DOHH2 (cell line): ENCODE measurements at regions not wholly inside any gene's neighbourhood (a gene's known extent, or its start where the extent isn't known, plus 50 kb on each side); places are given as distances from the start of the nearest gene placed in this dataset.

Source experiments
- H3F3A ChIP-seq: fragments of 200-600 bp; sonication (generic), shearing (Covaris generic); 2 replicates; pipeline ENCODE4 v1.6.0; 2016; ENCODE audit warnings: antibody characterized with exemption, mild to moderate bottlenecking; ENCODE audit not compliant: control insufficient read depth, insufficient read depth
- H3K27ac ChIP-seq: fragments of 200-600 bp; sonication (generic); 2 replicates; pipeline ENCODE4 v1.5.1; 2014; ENCODE audit warnings: low read depth, mild to moderate bottlenecking, low read length, moderate library complexity
- H3K27me3 ChIP-seq: fragments of 200-600 bp; sonication (generic); 2 replicates; pipeline ENCODE4 v1.6.1; 2014; ENCODE audit warnings: mild to moderate bottlenecking, low read length, mixed read lengths; ENCODE audit not compliant: control insufficient read depth
- H3K36me3 ChIP-seq: fragments of 200-600 bp; sonication (generic); 2 replicates; pipeline ENCODE4 v1.6.1; 2014; ENCODE audit warnings: mild to moderate bottlenecking, low read length, moderate library complexity, mixed read lengths; ENCODE audit not compliant: control insufficient read depth
- H3K4me1 ChIP-seq: fragments of 200-600 bp; sonication (generic); 2 replicates; pipeline ENCODE4 v1.6.1; 2014; ENCODE audit warnings: mild to moderate bottlenecking, low read length, mixed read lengths; ENCODE audit not compliant: control insufficient read depth
- H3K4me2 ChIP-seq: fragments of 200-600 bp; sonication (generic); 2 replicates; pipeline ENCODE4 v1.6.0; 2014; ENCODE audit warnings: mild to moderate bottlenecking, low read length, moderate library complexity
- H3K4me3 ChIP-seq: fragments of 200-600 bp; sonication (generic); 2 replicates; pipeline ENCODE4 v1.5.1; 2014; ENCODE audit warnings: mild to moderate bottlenecking, low read length, mixed read lengths
- H3K79me2 ChIP-seq: fragments of 200-600 bp; sonication (generic); 2 replicates; pipeline ENCODE4 v1.6.1; 2014; ENCODE audit warnings: mild to moderate bottlenecking, low read length, mixed read lengths; ENCODE audit not compliant: control insufficient read depth
- H3K9me2 ChIP-seq: fragments of 200-600 bp; sonication (generic); replicated peaks from 2 replicates; pipeline ENCODE4 v1.6.1; 2014; ENCODE audit warnings: mild to moderate bottlenecking, low read length, mixed read lengths; ENCODE audit not compliant: control insufficient read depth
- H3K9me3 ChIP-seq: fragments of 200-600 bp; sonication (generic); 2 replicates; pipeline ENCODE4 v1.6.1; 2014; ENCODE audit warnings: antibody characterized with exemption, low read length, mixed read lengths; ENCODE audit not compliant: control insufficient read depth, insufficient read depth
- H4K20me1 ChIP-seq: fragments of 200-600 bp; sonication (generic); 2 replicates; pipeline ENCODE4 v1.6.0; 2014; ENCODE audit warnings: low read depth, mild to moderate bottlenecking, antibody characterized with exemption, low read length, moderate library complexity; ENCODE audit not compliant: control insufficient read depth, insufficient read depth
- EZH2phosphoT487 ChIP-seq: fragments of 200-600 bp; sonication (generic); IDR thresholded peaks from 2 replicates; pipeline ENCODE4 v1.6.1; 2017; ENCODE audit warnings: borderline replicate concordance, mild to moderate bottlenecking, antibody characterized with exemption, low read length, moderate library complexity, mixed read lengths
- TF ChIP-seq, protein P1 (sequence below): fragments of 200-600 bp; sonication (generic); IDR thresholded peaks from one replicate; pipeline ENCODE4 v1.5.1; 2014; ENCODE audit warnings: antibody characterized with exemption, mild to moderate bottlenecking, low read depth, low read length; ENCODE audit not compliant: poor library complexity, severe bottlenecking

- H3F3A ChIP-seq = no peaks in the 10 kb centered on the region
- H3K9me2 ChIP-seq = no peaks in the 10 kb centered on the region
- no peaks in the 10 kb centered on the region for H3K36me3 ChIP-seq
- H4K20me1 ChIP-seq = no peaks in the 10 kb centered on the region
- no peaks in the 10 kb centered on the region for H3K4me1 ChIP-seq
- no peak overlapping the region for H3K27ac ChIP-seq
- H3K4me3 ChIP-seq = no peak overlapping the region
- H3K9me3 ChIP-seq = no peaks in the 10 kb centered on the region
- TF ChIP-seq, protein P1, sequence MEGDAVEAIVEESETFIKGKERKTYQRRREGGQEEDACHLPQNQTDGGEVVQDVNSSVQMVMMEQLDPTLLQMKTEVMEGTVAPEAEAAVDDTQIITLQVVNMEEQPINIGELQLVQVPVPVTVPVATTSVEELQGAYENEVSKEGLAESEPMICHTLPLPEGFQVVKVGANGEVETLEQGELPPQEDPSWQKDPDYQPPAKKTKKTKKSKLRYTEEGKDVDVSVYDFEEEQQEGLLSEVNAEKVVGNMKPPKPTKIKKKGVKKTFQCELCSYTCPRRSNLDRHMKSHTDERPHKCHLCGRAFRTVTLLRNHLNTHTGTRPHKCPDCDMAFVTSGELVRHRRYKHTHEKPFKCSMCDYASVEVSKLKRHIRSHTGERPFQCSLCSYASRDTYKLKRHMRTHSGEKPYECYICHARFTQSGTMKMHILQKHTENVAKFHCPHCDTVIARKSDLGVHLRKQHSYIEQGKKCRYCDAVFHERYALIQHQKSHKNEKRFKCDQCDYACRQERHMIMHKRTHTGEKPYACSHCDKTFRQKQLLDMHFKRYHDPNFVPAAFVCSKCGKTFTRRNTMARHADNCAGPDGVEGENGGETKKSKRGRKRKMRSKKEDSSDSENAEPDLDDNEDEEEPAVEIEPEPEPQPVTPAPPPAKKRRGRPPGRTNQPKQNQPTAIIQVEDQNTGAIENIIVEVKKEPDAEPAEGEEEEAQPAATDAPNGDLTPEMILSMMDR = no peak
- no peak for TF ChIP-seq EZH2phosphoT487
- H3K79me2 ChIP-seq = no peaks in the 10 kb centered on the region
- H3K27me3 ChIP-seq = no peaks in the 10 kb centered on the region
- H3K4me2 ChIP-seq = no peak overlapping the region
Observed at GRCh38 chr3:151638555-151639417, 94.9 kb upstream of the AADACL2 start.

GRCh38 chr3:151635905-151636304, 97.8 kb upstream of the AADACL2 start:
- Histone ChIP-seq H3K4me3 (no peak overlapping the region), H3K79me2 (no peaks in the 10 kb centered on the region), H3K27ac (no peak overlapping the region), H3K9me2 (no peaks in the 10 kb centered on the region), H3K9me3 (no peaks in the 10 kb centered on the region), H3K4me1 (no peaks in the 10 kb centered on the region), H3F3A (no peaks in the 10 kb centered on the region), H3K27me3 (no peaks in the 10 kb centered on the region), H3K36me3 (no peaks in the 10 kb centered on the region), H4K20me1 (no peaks in the 10 kb centered on the region), H3K4me2 (no peak overlapping the region)
- TF ChIP-seq, protein P1 = no peak
- TF ChIP-seq EZH2phosphoT487 = no peak

DNA sequence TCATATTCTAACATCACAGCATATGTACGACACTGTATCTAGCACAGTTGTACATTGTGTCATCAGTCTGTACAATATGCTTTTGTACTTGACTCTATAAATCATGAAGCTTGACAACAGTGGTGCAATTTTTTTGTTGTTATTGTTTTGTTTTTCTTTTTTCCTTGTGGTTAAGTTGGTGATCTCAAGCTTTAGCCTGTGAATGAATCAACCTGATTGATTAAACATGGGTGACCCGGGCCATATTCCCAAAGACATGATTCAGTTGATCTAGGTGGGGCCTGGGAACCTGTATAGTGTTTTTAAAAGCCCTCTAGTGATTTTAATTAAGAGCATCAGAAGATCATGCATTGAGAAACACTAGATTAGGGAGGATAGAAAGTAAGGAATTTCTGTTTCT, 101.8 kb upstream of the AADACL2 start:
- TF ChIP-seq, protein P1 = no peak
- TF ChIP-seq EZH2phosphoT487 = no peak
- no peaks in the 10 kb centered on the region for H3K79me2 ChIP-seq

More for the DNA sequence above, 101.8 kb upstream of the AADACL2 start:
- H3K9me2 ChIP-seq = no peaks in the 10 kb centered on the region
- H3F3A ChIP-seq = no peaks in the 10 kb centered on the region
- H3K27ac ChIP-seq = no peak overlapping the region
- H3K36me3 ChIP-seq = no peaks in the 10 kb centered on the region
- H4K20me1 ChIP-seq = no peaks in the 10 kb centered on the region
- no peaks in the 10 kb centered on the region for H3K9me3 ChIP-seq
- no peaks in the 10 kb centered on the region for H3K4me1 ChIP-seq
- H3K27me3 ChIP-seq = no peaks in the 10 kb centered on the region
- H3K4me2 ChIP-seq = no peak overlapping the region
- no peak overlapping the region for H3K4me3 ChIP-seq
